IMR-90 (cell line): ENCODE measurements at regions not wholly inside any gene's neighbourhood (a gene's known extent, or its start where the extent isn't known, plus 50 kb on each side); places are given as distances from the start of the nearest gene placed in this dataset.

ENCODE experiments used
- ATAC-seq: fragments of 200-7000 bp; cut with Tn5 transposase; 2 replicates; pipeline ENCODE4 v1.9.1; 2020; ENCODE audit warnings: low read depth, mild to moderate bottlenecking, moderate library complexity
- BruUV-seq: library from RNA; stranded (reverse); fragments of 400-500 nt; replicated peaks from 2 replicates; lab custom pipeline; 2021; lab: Mats Ljungman, UMichigan
- CTCF ChIA-PET: fragments of 300-600 bp; formaldehyde crosslinking; extraction: SDS; loops from one replicate; lab custom pipeline; 2021; ENCODE audit warnings: antibody characterized with exemption; lab: Yijun Ruan, JAX
- POLR2A ChIA-PET: fragments of 300-600 bp; sonication (Branson Sonifier 250); formaldehyde crosslinking; loops from one replicate; lab custom pipeline; 2022; ENCODE audit warnings: antibody characterized with exemption; ENCODE audit not compliant: unreplicated experiment; lab: Charles Lee
- DNase-seq: peaks from one replicate; pipeline ENCODE4 v3.0.0; 2013
- H2AFZ ChIP-seq: replicated peaks from 2 replicates; pipeline ENCODE3; 2013; ENCODE audit warnings: low read length, mild to moderate bottlenecking; ENCODE audit not compliant: poor library complexity
- H2AK5ac ChIP-seq: 2 replicates; pipeline ENCODE4 v1.6.1; 2013; ENCODE audit warnings: low read depth, low read length, inconsistent platforms
- H2AK9ac ChIP-seq: replicated peaks from 2 replicates; pipeline ENCODE3; 2013; ENCODE audit warnings: mild to moderate bottlenecking, low read depth, low read length, moderate library complexity; ENCODE audit not compliant: poor library complexity
- H2BK120ac ChIP-seq: 2 replicates; pipeline ENCODE4 v1.6.1; 2013; ENCODE audit warnings: low read depth, low read length, inconsistent platforms
- H2BK15ac ChIP-seq: 3 replicates; pipeline ENCODE4 v1.6.1; 2013; ENCODE audit warnings: low read depth, low read length, inconsistent platforms
- H2BK20ac ChIP-seq: 2 replicates; pipeline ENCODE4 v1.6.1; 2013; ENCODE audit warnings: low read depth, mild to moderate bottlenecking, inconsistent platforms, low read length, moderate library complexity
- H2BK5ac ChIP-seq: 2 replicates; pipeline ENCODE4 v1.6.1; 2013; ENCODE audit warnings: mild to moderate bottlenecking, low read depth, low read length, inconsistent platforms; ENCODE audit not compliant: poor library complexity, severe bottlenecking
- H3K14ac ChIP-seq: replicated peaks from 2 replicates; pipeline ENCODE4 v1.6.1; 2013; ENCODE audit warnings: low read depth, low read length, inconsistent platforms
- H3K18ac ChIP-seq: 2 replicates; pipeline ENCODE4 v1.6.1; 2013; ENCODE audit warnings: low read depth, low read length, control low read depth
- H3K23ac ChIP-seq: 2 replicates; pipeline ENCODE4 v1.6.1; 2013; ENCODE audit warnings: low read depth, low read length, inconsistent platforms
- H3K27ac ChIP-seq: 2 replicates; pipeline ENCODE4 v1.5.1; 2013; ENCODE audit warnings: mild to moderate bottlenecking, control low read depth, low read length; ENCODE audit not compliant: insufficient read depth
- H3K27me3 ChIP-seq: 2 replicates; pipeline ENCODE4 v1.6.1; 2013; ENCODE audit warnings: low read length; ENCODE audit not compliant: control insufficient read depth, insufficient read depth
- H3K36me3 ChIP-seq: 2 replicates; pipeline ENCODE4 v1.6.1; 2013; ENCODE audit warnings: low read length, mixed read lengths; ENCODE audit not compliant: control insufficient read depth, insufficient read depth
- H3K4ac ChIP-seq: 2 replicates; pipeline ENCODE4 v1.6.1; 2013; ENCODE audit warnings: low read depth, low read length, inconsistent platforms
- H3K4me1 ChIP-seq: 2 replicates; pipeline ENCODE4 v1.6.1; 2013; ENCODE audit warnings: low read length, mixed read lengths; ENCODE audit not compliant: control insufficient read depth, insufficient read depth
- H3K4me2 ChIP-seq: 2 replicates; pipeline ENCODE4 v1.6.1; 2013; ENCODE audit warnings: low read depth, mild to moderate bottlenecking, control low read depth, low read length, moderate library complexity
- H3K4me3 ChIP-seq: 2 replicates; pipeline ENCODE4 v1.5.1; 2013; ENCODE audit warnings: low read depth, mild to moderate bottlenecking, control low read depth, low read length, moderate library complexity; ENCODE audit not compliant: insufficient read depth
- H3K56ac ChIP-seq: 2 replicates; pipeline ENCODE4 v1.6.1; 2013; ENCODE audit warnings: low read length, inconsistent platforms; ENCODE audit not compliant: insufficient read depth; ENCODE audit errors: extremely low read depth
- H3K79me1 ChIP-seq, 2 experiments: 2 replicates each; pipeline ENCODE4 v1.6.1; 2013; ENCODE audit warnings: low read length in 2 of 2, inconsistent platforms in 1 of 2, low read depth in 1 of 2
- H3K9ac ChIP-seq: 2 replicates; pipeline ENCODE4 v1.6.1; 2013; ENCODE audit warnings: low read depth, low read length, control low read depth
- H3K9me1 ChIP-seq: 2 replicates; pipeline ENCODE4 v1.6.1; 2013; ENCODE audit warnings: low read length, inconsistent platforms; ENCODE audit not compliant: insufficient read depth
- H3K9me3 ChIP-seq: 2 replicates; pipeline ENCODE4 v1.6.1; 2013; ENCODE audit warnings: low read length; ENCODE audit not compliant: control insufficient read depth, insufficient read depth
- H4K20me1 ChIP-seq: 2 replicates; pipeline ENCODE4 v1.6.1; 2013; ENCODE audit warnings: low read length, inconsistent platforms; ENCODE audit not compliant: insufficient read depth
- H4K5ac ChIP-seq: 2 replicates; pipeline ENCODE4 v1.6.1; 2013; ENCODE audit warnings: mild to moderate bottlenecking, low read depth, low read length, control low read depth
- H4K8ac ChIP-seq, 2 experiments: 2 replicates each; pipeline ENCODE4 v1.6.1; 2013; ENCODE audit warnings: low read depth in 2 of 2, low read length in 2 of 2, control low read depth in 1 of 2, inconsistent platforms in 1 of 2
- H4K91ac ChIP-seq: 2 replicates; pipeline ENCODE4 v1.6.1; 2013; ENCODE audit warnings: low read depth, low read length, inconsistent platforms; ENCODE audit not compliant: insufficient read depth
- BHLHE40 ChIP-seq: fragments of 150-350 bp; IDR thresholded peaks from 2 replicates; pipeline ENCODE4 v1.6.1; 2016; ENCODE audit warnings: mild to moderate bottlenecking, low read depth, low read length
- CEBPB ChIP-seq: IDR thresholded peaks from 2 replicates; pipeline ENCODE4 v1.6.1; 2012; ENCODE audit warnings: low read depth, low read length, improper control_type of control experiment
- CHD1 ChIP-seq: IDR thresholded peaks from 2 replicates; pipeline ENCODE4 v1.6.1; 2012; ENCODE audit warnings: low read depth, low read length, improper control_type of control experiment
- FOS ChIP-seq: fragments of 150-350 bp; IDR thresholded peaks from 2 replicates; pipeline ENCODE4 v1.6.1; 2016; ENCODE audit warnings: low read depth, low read length
- MAFK ChIP-seq: IDR thresholded peaks from 2 replicates; pipeline ENCODE4 v1.6.1; 2012; ENCODE audit warnings: low read depth, low read length, improper control_type of control experiment
- MAZ ChIP-seq: IDR thresholded peaks from 2 replicates; pipeline ENCODE4 v1.6.1; 2012; ENCODE audit warnings: low read depth, mild to moderate bottlenecking, low read length, improper control_type of control experiment, moderate library complexity, borderline replicate concordance
- MXI1 ChIP-seq: IDR thresholded peaks from 2 replicates; pipeline ENCODE4 v1.6.1; 2012; ENCODE audit warnings: low read depth, mild to moderate bottlenecking, low read length, moderate library complexity, borderline replicate concordance
- NFE2L2 ChIP-seq: fragments of 150-350 bp; IDR thresholded peaks from 2 replicates; pipeline ENCODE4 v1.6.1; 2016; ENCODE audit warnings: low read depth, mild to moderate bottlenecking, low read length
- RCOR1 ChIP-seq: IDR thresholded peaks from 2 replicates; pipeline ENCODE4 v1.6.1; 2012; ENCODE audit warnings: mild to moderate bottlenecking, low read length, improper control_type of control experiment; ENCODE audit not compliant: insufficient replicate concordance
- SMC3 ChIP-seq: fragments of 150-350 bp; IDR thresholded peaks from 2 replicates; pipeline ENCODE4 v1.6.1; 2016; ENCODE audit warnings: low read depth, mild to moderate bottlenecking, antibody characterized with exemption, low read length, moderate library complexity
- dilution Hi-C: fragments of 300-500 bp; cut with HindIII; formaldehyde crosslinking; loops from one replicate; pipeline ENCODE4 v1.14.3; 2018; ENCODE audit warnings: low sequenced_read_pairs; ENCODE audit not compliant: unreplicated experiment
- in situ Hi-C: fragments of 300-500 bp; cut with MboI; formaldehyde crosslinking; loops from 3 replicates; pipeline ENCODE4 v1.14.3; 2019; ENCODE audit warnings: low sequenced_read_pairs, inconsistent platforms, mixed read lengths
- intact Hi-C: fragments of 100-400 bp; cut with micrococcal nuclease; formaldehyde crosslinking; loops from 2 replicates; pipeline ENCODE4 v1.10.0; 2022
- TF ChIP-seq, protein P1 (sequence below): fragments of 150-350 bp; IDR thresholded peaks from 2 replicates; pipeline ENCODE4 v1.6.1; 2016; ENCODE audit warnings: low read depth, mild to moderate bottlenecking, low read length, moderate library complexity, borderline replicate concordance

DNA sequence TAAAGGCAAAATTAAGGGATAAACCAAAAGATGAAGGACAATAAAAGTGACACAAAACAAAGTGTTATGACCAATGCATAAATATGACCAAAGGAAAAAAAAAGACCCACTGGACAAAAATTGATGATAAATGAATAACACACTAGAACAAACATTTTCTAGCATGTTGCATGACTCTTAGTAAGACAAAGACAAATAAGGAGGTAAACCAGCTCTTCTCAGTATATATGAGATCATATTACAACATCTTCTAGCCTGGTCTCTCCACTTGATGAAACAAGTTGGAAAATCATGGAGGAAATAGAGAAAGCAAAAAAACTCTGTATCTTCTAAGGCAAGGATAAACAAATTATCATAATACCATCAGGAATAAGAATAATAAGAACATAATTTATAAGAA is 163.9 kb upstream of the GBE1 start:
- intact Hi-C loops (no loop called here), dilution Hi-C loops (no loop called here), in situ Hi-C loops (no loop called here)
- Histone ChIP-seq H2BK120ac (no peak overlapping the region), H2AK9ac (no peak overlapping the region), H2BK5ac (no peak overlapping the region), H3K36me3 (no peaks in the 10 kb centered on the region), H3K56ac (no peak overlapping the region), H3K23ac (no peak overlapping the region), H4K20me1 (no peaks in the 10 kb centered on the region), H2BK20ac (no peak overlapping the region), H3K4me3 (no peak overlapping the region), H2AFZ (no peak overlapping the region), H2AK5ac (no peak overlapping the region), H3K27me3 (no peaks in the 10 kb centered on the region), H3K14ac (no peak overlapping the region), H3K18ac (no peak overlapping the region), H3K4ac (no peak overlapping the region), H4K5ac (no peak overlapping the region), H3K9me3 (no peaks in the 10 kb centered on the region), H3K79me1 (no peaks in the 10 kb centered on the region), H2BK15ac (no peak overlapping the region), H3K27ac (no peak overlapping the region), H3K9me1 (no peaks in the 10 kb centered on the region), H3K4me2 (no peak overlapping the region), H4K91ac (no peak overlapping the region), H3K4me1 (no peaks in the 10 kb centered on the region), H3K9ac (no peak overlapping the region), H4K8ac (no peak overlapping the region)
- CTCF ChIA-PET, result no interaction called here
- POLR2A ChIA-PET, result no interaction called here
- DNase-seq (no peak), ATAC-seq (no peak)
- BruUV-seq, result no TSS peak
- TF ChIP-seq CEBPB (no peak), BHLHE40 (no peak), NFE2L2 (no peak), SMC3 (no peak), MAZ (no peak), MXI1 (no peak), CHD1 (no peak), RCOR1 (no peak), FOS (no peak), MAFK (no peak)
- TF ChIP-seq, protein P1, sequence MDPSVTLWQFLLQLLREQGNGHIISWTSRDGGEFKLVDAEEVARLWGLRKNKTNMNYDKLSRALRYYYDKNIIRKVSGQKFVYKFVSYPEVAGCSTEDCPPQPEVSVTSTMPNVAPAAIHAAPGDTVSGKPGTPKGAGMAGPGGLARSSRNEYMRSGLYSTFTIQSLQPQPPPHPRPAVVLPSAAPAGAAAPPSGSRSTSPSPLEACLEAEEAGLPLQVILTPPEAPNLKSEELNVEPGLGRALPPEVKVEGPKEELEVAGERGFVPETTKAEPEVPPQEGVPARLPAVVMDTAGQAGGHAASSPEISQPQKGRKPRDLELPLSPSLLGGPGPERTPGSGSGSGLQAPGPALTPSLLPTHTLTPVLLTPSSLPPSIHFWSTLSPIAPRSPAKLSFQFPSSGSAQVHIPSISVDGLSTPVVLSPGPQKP, result no peak
